GM19328 (cell line): ENCODE measurements at regions not wholly inside any gene's neighbourhood (a gene's known extent, or its start where the extent isn't known, plus 50 kb on each side); places are given as distances from the start of the nearest gene placed in this dataset.
"Not testable (repeated sequence)": the region's sequence is repeated elsewhere in the genome, so short reads cannot be mapped to it uniquely, and the experiment has no call there.

Experiments
- ATAC-seq: cut with Tn5 transposase; IDR thresholded peaks from one replicate; pipeline ENCODE4 v1.9.1; 2021; ENCODE audit warnings: mild to moderate bottlenecking, moderate library complexity; ENCODE audit not compliant: unreplicated experiment

GRCh38 chr10:34016576-34016975 is 682.1 kb upstream of the NRP1 start:
- ATAC-seq, result no peak

DNA sequence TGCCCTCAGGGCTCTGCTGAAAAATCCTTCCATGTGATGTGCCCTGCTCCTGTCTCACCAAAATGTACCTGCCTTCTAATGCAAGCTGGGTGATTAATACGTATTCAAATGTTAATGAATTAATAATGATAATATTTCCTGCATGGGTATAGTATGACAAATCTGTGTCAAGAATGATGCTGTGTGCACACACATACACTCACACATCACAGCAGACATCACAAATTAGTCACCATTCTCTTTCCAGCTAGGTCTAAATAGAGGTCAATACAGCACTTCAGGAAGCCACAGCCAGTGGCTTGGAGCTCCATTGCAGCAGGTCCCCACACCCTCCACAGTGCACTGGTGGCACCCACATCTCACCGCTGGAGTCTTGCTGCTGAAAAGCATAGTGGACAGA is 681.2 kb upstream of the NRP1 start:
- no peak for ATAC-seq

DNA sequence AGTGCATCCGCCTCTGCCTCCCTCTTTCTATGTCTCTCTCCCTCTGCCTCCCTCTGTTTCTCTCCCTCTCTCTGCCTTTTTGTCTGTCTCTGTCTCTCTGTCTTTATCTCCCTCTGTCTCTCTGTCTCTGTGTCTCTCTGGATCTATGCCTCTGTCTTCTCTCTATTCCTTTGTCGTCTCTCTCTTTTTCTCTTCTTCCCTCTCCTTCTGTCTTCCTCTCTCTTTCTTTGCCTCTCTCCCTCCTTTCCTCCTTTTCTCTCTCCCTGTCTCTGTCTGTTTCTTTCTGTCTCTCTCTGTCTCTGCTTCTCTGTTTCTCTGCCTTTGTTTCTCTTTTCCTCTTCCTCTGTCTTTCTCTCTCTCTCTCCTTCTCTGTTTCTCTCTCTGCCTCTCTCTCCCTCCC is 678.8 kb upstream of the NRP1 start:
- ATAC-seq, result no peak

DNA sequence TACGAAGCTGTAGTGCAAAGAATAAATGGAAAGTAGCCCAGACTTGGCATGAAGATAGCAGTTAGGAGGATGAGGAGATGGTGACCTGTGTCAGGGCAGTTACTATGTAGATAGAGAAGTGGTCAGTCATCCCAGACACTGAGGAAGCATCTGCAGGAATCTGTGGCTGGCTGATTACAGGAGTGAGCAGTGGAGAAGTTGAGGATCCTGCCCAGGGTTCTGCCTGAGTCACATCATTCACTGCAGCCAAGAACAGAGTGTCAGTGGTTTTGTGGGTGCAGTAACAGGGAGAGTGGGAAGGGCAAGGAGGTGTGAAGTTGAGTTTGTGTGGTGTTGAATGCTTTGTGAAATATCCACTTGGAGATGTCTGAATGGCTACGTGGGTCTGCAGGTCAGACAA is 676.4 kb upstream of the NRP1 start:
- ATAC-seq, result no peak

DNA sequence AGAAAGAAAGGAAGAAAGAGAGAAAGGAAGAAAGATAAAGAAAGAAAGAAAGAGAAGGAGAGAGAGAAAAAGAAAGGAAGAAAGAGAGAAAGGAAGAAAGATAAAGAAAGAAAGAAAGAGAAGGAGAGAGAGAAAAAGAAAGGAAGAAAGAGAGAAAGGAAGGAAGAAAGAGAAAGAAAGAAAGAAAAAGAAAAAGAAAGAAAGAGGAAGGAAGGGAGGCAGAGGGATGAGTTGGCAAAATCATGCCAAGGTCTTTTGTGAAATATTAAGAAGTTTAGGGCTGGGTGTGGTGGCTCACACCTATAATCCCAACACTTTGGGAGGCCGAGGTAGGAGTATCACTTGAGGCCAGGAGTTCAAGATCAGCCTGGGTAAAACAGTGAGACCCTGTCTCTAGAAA is 675.8 kb upstream of the NRP1 start:
- ATAC-seq, result not testable (repeated sequence)

- no peak for ATAC-seq
Observed at GRCh38 chr10:34008656-34009055, 674.2 kb upstream of the NRP1 start.

DNA sequence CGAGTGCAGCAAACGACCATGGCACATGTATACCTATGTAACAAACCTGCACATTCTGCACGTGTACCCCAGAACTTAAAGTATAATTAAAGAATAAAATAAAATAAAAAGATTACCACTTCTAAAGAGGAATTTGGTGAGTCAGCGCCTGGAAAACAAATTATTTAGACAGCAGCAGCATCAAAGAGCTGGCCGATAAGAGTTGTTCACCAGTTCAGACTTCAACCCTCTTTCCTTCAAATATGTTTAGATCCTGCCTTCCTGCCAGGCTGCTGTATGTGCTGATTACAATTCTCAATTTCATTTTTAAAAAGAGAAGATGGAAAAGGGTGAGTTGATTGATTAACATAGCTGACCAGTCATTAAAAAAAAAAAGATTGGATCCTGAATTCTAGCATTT is 672.0 kb upstream of the NRP1 start:
- no peak for ATAC-seq

GRCh38 chr10:34003561-34003960 is 669.1 kb upstream of the NRP1 start:
- ATAC-seq, result no peak

GRCh38 chr10:34002896-34003295 is 668.4 kb upstream of the NRP1 start:
- no peak for ATAC-seq

- no peak for ATAC-seq
Observed at GRCh38 chr10:34001831-34002230, 667.4 kb upstream of the NRP1 start.

- no peak for ATAC-seq
Observed at GRCh38 chr10:34001087-34001580, 666.7 kb upstream of the NRP1 start.

GRCh38 chr10:33993917-33994316 is 659.5 kb upstream of the NRP1 start:
- no peak for ATAC-seq

DNA sequence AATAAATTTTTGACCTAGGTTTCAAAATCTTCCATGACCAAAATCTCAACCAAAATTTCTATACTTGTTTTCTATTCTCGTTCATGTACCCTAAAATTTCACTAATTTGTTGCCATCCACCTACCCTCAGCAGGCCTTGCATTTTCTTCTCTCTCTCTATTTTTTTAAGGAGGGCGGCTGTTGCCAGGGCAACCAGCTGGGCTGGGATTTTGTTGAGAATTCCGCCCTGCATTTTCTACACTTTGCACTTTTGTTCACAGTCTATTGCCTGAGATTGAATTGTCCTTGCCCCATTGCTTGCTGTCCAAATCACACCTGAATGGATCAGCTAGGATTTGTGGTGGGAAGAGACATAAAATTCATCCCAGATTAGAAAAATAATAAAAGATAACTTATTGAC is 657.5 kb upstream of the NRP1 start:
- no peak for ATAC-seq

DNA sequence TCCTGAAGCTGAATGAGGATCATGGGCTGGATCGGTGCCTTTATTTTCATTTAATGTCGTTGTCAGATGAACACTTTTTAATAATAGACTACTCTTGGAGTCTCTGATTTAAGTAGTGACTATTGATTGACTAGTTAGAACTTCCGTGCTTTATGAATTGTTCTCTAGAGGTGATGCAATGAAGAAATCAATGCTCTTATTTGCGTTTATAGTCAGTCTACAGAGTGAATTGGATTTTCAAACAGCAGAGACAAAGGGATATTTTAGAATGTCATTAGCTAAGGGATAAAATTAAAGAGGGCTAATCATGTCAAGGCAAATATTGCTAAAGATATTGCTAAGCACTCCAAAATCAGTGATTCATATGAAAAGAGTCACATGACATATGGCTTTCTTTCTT is 652.0 kb upstream of the NRP1 start:
- no peak for ATAC-seq

DNA sequence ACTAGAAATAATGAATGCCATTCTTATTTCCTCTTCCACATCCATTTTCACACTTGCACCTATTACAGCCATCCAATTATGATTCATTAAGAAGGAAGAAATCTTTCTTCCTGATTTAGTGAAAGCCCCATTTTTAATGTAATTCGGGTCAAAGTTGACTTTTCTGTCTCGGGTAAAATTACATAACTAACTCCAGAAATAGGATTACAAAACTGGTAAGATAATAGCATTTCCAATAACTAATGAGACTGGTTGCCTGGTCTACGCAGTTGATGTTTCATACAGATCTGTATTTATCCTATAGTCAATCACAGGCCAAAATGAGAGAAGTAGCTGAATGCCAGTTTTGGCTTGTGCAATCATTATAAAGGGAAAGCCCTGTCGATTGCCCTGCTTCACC is 651.5 kb upstream of the NRP1 start:
- no peak for ATAC-seq

DNA sequence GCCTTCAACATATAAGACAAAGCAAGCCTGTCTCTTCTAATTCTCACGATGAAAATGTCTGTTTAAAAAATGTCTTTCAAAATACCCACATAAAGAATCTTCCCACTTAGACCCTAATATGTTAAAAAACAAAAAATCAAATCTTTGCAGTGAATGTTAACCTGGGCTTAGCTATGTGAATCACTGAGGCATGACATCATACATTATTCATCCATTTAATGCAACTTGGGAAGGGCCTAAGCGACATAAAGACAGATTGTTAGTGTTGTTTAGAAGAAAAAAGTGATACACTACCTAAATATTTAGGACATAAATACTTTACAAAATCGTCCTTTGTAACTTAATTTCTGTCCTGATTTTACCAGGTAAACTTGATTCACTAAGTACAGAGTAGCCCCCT is 648.5 kb upstream of the NRP1 start:
- no peak for ATAC-seq

GRCh38 chr10:33981301-33981700 is 646.8 kb upstream of the NRP1 start:
- ATAC-seq, result no peak

GRCh38 chr10:33979195-33979594 is 644.7 kb upstream of the NRP1 start:
- no peak for ATAC-seq

- ATAC-seq, result no peak
Observed at GRCh38 chr10:33975481-33975880, 641.0 kb upstream of the NRP1 start.

DNA sequence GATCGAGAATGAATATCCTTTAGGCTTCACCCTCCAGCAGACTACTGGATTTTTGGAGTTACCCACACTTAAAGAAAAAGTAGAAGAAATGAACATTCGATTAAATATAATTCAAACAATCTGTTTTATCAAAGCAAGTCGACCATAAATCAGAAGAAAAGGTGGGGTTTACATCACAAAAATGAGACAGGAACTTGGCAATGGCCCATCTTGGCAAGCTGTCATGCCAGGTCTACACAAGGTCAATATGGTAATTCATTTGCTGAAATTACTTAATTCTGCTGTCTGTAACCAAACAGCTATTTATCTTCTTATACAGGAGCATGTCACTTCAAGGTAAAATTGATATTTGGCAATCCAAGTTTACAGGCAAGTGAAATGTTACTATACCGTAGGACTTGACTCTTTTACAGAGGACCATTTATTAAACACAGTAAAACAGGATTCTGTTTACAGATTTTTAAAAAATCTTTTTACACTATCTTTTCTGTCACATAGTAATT is 640.6 kb upstream of the NRP1 start:
- ATAC-seq, result no peak

- no peak for ATAC-seq
Observed at GRCh38 chr10:33968983-33969382, 634.5 kb upstream of the NRP1 start.

GRCh38 chr10:33967606-33968120 is 633.2 kb upstream of the NRP1 start:
- no peak for ATAC-seq

DNA sequence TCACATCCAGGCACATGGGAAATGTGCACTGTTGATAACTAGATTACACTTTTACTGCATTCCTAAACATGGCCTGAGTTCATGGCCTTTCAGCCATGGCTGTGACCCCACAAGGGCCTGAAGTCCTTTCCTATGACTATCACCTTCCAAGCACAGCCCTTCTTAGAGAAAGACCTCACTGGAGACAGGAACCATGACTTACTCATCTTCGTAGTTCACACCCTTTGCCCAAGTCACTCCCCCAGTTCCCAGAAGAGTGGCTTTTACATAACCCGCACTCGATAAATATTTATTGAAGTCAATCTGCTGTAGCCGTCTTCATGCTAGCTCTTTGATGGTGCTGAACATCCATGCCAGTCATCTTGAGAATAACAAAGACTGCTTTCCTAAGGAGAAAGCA is 632.5 kb upstream of the NRP1 start:
- no peak for ATAC-seq
